HG03280 (cell line): ENCODE measurements at regions not wholly inside any gene's neighbourhood (a gene's known extent, or its start where the extent isn't known, plus 50 kb on each side); places are given as distances from the start of the nearest gene placed in this dataset.

Experiments
- ATAC-seq: cut with Tn5 transposase; IDR thresholded peaks from one replicate; pipeline ENCODE4 v1.9.1; 2021; ENCODE audit warnings: mild to moderate bottlenecking, moderate library complexity; ENCODE audit not compliant: unreplicated experiment

GRCh38 chr1:201762381-201762780, 66.6 kb upstream of the IPO9 start:
- no peak for ATAC-seq

GRCh38 chr1:201763455-201764140, 65.4 kb upstream of the IPO9 start:
- ATAC-seq, result no peak

GRCh38 chr1:201764166-201764565, 64.8 kb upstream of the IPO9 start:
- no peak for ATAC-seq

- no peak for ATAC-seq
Measured at GRCh38 chr1:201764579-201764978, 64.4 kb upstream of the IPO9 start.

GRCh38 chr1:201766131-201766866, 62.7 kb upstream of the IPO9 start:
- no peak for ATAC-seq

- ATAC-seq, result no peak
Measured at GRCh38 chr1:201767339-201767738, 61.6 kb upstream of the IPO9 start.

- no peak for ATAC-seq
Measured at GRCh38 chr1:201769072-201769471, 59.9 kb upstream of the IPO9 start.

GRCh38 chr1:201769966-201770365, 59.0 kb upstream of the IPO9 start:
- no peak for ATAC-seq

- ATAC-seq, result no peak
Measured at GRCh38 chr1:201771466-201771865, 57.5 kb upstream of the IPO9 start.

GRCh38 chr1:201772178-201772577, 56.8 kb upstream of the IPO9 start:
- ATAC-seq, result no peak

- ATAC-seq, result no peak
Measured at GRCh38 chr1:201773764-201774163, 55.2 kb upstream of the IPO9 start.

GRCh38 chr1:201774224-201774982, 54.6 kb upstream of the IPO9 start:
- ATAC-seq, result no peak

- ATAC-seq, result no peak
Measured at GRCh38 chr1:201774983-201775344, 54.0 kb upstream of the IPO9 start.

- ATAC-seq, result no peak
Measured at GRCh38 chr1:201775380-201775779, 53.6 kb upstream of the IPO9 start.

GRCh38 chr1:201778279-201779065, 50.5 kb upstream of the IPO9 start:
- no peak for ATAC-seq
